ENCODE measurements at regions not wholly inside any gene's neighbourhood (a gene's known extent, or its start where the extent isn't known, plus 50 kb on each side); places are given as distances from the start of the nearest gene placed in this dataset.

DNA sequence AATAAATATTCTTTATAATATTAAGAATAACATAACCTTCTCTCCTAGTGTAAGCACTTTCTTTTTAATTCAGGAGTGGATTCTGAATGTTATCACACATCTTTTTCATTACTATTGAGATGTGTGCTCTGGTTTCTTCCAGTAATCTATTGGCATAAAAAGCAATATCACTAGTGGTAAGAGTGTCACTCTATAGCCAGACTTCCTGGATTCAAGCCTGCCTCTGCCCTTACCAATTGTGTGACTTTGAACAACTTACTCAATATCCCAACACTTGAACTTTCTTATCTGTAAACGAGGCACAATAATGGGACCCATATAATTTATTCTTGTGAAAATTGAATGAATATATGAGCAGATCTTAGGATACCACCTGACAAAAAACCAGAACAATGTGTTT is 71.0 kb downstream of the SEM1 start:
- DNase-seq = no peak

DNA sequence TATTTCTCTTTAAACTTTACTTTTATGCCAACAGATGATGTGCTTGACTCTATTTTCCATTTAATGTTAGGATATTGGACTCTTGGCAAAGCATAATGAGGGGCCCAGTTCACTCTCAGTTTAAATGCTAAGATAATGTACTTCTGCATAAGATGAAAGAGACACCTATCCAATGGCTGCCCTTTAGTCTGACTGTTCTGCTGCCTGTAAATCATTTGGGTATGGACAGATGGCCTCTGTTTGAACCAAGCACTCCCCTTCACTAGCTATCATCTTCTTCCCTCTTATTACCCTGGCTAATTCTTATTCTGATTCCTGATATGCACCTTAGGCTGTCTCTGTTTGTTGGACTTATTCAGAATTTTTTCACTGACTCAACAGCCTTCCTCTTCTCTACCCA is 72.1 kb downstream of the SEM1 start:
- no peak for DNase-seq

DNA sequence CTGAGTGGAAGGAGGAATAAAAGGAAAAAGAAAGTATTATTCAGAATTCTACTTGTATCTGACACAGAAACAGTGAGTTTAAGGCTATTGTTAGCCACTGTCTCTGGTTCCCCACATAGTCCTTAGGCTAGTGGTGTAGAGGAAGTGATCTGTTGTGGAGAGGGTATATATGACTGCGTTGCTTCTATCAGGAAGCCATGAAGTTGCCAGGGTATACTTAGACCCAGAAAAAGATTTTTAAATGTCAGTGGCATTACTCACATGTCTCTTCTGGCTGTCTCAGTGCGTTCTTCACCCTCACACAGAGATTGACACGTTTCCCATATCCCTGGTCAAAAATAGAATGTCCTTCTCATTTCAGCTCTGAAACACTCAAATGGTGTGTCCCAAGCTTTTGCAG is 72.7 kb downstream of the SEM1 start:
- no peak for DNase-seq

DNA sequence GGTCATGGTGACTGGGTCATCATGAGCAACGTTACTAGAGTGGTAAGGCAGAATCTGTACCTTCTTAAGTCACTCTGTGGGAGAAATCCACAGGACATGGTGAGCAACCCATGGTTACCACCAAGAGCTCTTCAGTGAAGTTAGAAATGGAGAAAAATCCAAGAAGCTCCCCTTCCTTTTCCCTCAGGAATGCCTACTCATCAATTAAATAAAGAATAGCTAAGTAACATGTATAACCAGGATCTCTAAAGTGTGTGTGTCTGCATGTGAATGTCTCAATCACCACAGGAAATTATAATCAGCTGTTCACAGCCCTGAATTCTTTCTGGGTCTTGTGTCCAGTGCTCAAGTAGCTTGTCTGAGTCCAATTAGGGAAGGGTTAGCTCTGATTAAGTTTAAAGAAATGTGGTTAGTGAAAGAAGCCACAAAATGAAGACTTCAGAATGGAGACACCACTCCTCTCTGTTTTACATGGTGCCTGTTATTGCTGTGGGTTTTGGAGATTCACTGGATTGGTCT is 73.2 kb downstream of the SEM1 start:
- DNase-seq = no peak

DNA sequence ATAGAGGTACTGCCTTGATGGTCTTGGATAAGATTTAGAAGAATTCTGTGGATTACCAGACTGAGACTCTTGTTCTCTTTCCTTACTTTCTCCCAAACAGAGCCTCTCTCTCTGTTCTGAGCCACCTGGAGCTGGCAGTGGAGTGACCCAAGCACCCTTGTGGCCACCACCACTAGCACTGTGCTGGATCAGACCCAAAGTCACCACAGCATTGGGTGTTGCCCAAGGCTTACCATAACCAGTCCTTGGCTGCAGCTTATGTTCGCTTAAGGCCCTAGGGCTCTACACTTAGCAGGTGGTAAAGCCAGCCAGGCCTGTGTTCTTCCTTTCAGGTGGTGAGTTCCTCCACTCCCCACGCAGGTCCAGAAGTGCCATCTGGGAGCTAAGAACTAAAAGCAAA is 79.8 kb downstream of the SEM1 start:
- DNase-seq = no peak

DNA sequence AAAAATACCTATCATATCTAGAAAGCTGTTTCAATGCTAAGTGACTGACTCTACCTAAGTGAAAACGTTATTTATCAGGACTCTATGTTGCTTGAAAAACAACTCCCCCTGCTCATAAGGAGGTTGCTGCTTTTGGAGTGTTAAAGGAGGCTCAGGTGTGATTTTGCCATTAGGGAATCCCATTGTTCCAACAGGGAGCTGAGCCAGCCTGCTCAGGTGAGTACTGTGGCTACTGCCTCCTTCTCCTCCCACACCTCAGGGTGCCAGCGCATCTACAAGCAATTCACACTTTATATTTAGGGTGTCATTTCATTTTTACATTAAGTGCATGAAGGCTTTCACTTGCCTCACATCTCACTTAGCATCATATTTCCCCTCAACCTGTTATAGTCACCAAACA is 84.7 kb downstream of the SEM1 start:
- no peak for DNase-seq

DNA sequence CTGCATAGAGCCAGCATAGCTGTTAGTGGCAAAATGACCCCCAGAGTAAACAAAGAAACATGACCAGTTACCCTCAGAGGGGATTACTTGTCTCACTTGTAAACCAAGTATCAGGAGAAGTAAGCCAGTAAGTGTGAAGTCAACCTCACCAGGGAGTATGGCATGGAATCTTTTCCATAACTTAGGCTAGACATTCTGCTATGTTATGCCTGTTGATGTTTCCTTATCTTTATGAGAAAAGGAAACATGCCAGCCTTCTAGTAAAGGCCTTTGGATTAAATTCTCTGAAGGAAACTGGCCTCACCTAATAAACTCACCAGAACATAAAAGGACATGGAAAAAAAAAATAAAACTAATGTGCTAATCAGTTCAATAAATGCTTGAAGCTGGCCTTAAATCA is 87.7 kb downstream of the SEM1 start:
- no peak for DNase-seq

DNA sequence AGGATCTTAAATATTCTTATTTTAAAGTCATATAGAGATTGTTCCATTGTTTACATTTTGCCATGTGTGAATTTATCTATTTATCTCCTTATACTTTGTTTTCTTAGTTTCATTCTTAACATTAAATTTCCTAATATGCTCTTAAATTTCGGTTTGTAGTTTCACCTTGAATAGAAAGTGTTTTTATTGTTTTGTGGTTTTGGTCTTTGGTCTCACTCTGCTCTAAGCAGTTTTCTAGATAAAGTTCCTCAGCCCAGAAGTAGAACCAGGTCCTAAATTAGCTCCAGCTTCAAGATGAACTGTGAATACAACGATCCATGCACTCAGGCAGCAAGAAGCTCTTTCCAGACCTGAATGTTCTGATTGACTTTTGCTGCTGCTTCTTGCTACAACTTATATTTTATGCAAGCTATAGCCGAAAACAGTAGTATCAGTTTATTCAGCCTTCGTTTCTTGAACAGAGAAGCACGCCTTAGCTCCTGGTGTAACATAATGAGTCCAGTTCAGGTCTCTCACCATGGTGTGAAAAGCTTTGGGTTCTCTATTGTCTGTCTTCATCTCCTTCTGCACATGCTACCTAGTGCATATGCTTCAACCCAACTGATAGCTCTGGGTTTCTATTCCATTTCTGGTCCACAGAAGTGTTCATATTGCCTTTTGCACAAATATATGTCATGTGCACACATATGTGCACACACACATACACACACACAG is 95.3 kb downstream of the SEM1 start:
- no peak for DNase-seq

DNA sequence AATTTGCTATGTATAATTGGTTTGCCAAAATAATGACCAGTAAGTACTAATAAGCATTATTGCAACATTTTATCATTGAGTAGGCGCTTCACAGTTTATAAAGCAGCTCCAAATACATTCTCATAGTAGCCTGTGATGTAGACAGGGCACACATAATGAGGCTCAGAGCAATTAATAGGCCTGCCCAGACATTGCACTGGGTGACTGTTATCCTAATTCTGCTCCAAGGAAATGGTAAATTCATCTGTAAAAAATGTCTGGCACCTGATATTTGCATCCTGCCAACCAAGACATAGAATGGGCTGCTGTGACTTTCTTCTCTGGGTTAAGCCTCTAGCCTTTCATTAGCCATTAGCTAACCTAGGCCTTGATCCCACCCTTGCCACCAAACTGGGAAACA is 97.6 kb downstream of the SEM1 start:
- DNase-seq = no peak

DNA sequence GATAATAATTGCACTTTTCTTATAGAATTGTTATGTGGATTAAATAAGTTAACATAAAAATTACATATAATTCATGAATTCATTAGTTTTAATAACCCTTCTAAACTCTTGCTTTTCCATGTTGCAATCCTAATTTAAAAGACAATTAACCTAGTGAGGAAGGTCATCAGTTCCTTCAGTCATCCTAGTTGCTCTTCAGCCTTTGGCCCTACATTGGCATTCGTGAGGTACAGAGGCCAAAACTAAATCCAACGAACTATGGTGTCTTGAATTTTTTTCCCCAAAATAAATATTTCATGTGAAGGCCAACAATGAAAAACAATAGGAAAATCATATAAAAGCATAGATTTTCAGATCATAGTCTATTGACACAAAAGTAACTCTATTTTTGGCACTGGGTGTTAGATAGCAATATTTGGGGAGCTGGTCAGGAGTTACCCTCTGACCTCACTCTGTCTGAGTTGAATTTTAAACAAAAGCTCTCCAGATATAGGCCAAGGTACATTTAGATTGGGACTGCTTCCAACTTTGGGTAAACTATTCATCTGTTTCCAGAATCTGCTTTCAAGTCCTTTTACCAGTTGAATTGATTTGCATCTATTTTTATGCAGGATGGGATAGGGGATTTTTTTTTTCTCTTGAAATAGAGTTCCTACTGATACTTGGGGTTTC is 104.5 kb downstream of the SEM1 start:
- no peak for DNase-seq

DNA sequence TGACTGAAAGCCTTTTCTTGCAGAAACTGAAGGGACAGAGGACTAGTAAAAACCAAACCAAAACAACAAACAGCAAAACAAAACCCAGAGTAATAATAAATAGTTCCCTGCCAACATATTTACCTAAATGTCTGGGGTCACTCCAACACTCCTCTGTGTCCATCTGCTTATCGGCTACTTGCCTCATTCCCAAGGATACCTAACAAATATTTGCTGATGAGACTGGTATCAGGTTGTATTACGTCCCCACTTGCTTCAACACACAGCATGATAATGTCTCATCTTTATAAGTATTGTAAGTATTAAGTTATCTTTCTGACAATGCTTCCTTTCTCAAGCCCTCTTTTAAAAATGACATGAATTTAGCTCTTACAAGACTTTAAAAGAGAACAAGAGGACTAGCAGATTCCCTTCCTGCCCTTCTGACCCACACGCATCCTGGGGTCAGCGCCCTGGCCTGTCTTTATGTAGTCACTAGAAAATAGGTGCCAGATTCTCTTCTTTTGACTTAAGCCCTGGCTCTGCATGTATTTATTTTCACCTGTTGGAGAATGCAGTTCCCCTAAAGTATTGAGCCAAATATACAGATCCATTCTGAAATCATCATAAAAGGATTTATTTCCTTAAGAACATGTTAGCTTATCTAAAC is 110.2 kb downstream of the SEM1 start:
- no peak for DNase-seq

DNA sequence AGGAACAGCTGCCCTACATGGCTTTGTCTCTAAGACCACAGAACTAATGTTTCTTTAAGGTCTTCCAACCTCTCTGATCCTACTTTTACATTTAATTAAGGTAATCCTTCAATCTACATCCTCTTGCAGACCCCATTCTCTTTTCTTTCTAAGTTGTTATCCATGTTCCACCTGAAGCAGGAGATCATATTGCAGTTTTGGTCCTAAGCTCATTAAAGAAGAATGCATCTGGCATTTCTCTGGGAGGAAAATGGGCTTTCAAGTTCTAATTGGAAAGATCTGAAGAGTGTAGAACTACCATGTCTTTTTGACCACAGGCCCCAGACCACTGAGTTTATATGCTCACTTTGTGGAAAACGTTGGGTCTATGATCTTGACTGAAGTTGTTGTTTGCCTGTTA is 111.2 kb downstream of the SEM1 start:
- DNase-seq = no peak

DNA sequence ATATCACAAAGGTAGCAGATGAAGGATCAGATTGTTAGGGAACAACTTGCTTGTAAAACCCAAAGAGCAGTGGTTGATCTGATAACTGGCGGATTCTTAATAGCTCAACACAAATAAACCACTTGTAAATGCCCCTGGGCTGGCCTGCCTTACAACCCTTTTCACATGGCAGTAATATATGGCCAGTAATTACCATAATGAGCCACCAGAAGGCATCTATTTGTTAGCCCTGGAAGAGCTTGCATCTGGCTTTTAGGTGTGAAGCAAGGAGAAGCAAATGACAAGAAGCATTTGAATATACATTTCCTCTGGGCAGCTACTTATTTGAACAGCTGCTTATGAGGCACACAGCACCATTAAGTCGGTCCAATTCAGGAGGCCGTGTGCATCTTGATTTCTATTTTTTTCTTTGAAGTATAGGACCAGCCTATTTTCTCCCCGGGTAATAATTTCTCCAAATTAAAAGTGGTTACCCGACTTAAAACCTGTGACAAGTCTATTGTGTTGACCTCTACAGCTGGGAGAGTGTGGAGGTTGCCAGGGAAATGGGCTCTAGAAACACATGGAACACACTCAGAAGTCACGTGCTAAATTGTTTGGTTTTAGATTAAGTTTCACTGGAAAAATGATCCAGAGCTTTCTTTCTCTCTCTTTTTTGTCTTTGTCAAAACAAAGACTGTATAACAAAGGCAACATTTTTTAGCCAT is 113.4 kb downstream of the SEM1 start:
- no peak for DNase-seq

DNA sequence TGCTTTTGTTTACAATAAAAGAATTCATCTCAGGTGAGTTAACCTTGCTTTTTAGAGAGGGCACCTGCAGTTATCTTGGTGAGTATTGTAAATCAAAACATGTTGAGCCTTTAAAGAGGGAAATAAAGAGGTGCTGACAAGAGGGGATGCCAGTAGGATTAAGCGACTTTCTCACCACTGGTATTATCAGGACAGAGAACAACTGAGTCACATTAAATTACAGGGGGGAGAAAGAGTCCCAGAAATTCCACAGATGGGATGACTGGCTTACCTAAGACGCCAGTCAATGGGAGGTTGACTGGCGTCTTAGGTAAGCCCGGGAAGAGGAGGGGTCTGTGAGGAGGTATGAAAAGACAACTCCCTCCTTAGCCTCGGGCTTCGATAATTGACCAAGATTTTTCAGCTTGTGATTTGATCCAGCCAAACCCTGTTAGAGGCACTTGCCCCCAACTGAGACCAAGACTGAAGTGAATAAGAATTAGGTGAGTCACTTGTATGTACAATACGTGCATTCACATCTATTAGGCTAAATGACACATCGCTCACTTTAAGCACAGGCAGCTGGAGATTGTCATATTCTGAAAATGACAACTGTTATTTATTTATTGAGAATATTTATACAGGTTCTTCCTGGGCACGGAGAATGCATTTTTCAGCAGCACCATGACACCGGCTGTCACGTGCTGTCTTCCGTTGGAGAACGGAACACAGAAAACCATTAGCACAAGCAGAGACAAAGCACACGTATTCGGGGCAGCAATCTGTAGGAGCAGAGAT is 117.6 kb downstream of the SEM1 start:
- no peak for DNase-seq

DNA sequence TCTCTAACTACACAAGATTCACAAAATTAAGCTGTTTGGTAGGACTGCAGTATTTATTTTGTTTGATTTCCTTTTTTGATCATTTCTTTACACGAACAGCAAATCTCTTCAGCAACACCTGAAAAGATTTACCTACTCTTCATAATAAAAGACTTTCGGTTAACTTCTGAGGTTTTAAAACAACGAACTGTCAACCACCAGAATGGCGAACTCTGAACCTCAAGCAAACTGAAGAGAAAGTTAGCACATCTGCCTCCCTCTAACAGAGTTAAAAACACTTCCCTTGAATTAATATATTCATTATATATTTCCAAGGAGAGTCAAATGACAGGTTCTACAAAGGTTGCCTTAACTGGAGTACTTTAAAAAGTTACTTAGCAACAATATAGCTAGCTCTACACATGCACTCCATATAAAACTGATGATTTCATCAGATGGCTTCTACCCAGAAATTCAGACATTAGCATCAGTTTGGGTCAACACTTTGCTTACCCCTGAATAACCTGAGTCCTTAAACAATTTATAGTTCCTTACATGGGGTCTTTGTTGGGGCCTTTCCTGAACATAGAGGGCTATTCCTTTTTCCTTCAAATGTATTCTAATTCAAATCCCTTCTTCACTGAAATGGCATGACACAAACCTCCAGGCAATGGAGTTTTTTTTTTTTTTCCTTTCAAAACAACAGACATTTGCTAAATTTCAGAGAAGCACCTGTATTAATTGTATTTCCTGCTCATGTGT is 118.3 kb downstream of the SEM1 start:
- DNase-seq = no peak

DNA sequence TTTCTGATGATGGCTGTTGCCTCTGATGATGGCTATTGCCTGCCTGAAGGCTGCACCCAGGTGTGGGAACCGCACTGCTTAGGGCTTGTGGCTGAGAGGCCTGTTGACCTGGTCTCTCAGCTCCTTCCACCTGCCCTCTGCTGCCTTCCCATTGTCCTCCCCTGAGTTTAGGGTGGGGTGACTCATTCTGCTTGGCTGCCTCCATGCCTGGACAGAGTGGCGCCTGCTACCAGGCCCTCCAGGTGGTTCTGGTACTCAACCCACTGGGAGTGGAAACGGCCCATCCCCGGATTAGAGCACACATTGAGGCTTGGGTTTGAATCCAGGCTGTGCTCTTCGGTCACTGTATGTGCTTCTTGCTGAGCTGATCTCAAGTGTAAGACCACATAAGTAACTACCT is 120.6 kb downstream of the SEM1 start:
- DNase-seq = no peak

DNA sequence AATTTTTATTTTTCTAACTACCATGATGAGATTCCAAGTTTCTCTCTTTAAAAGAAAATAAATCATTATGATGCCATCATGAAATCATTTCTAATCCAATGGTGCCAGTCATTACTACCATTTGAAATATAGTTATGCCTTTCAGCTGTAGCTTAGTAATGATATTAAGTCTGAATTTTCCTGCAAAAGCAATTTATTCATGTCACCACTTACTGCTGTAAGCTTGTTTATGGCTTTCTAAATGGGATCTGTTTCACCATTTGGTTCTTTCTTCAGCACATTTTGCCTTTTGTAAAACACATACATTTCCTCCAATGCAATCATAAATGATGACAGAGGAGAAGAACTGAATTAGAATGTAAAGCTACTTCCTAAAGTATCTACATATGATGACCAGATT is 130.5 kb downstream of the SEM1 start:
- DNase-seq = no peak

DNA sequence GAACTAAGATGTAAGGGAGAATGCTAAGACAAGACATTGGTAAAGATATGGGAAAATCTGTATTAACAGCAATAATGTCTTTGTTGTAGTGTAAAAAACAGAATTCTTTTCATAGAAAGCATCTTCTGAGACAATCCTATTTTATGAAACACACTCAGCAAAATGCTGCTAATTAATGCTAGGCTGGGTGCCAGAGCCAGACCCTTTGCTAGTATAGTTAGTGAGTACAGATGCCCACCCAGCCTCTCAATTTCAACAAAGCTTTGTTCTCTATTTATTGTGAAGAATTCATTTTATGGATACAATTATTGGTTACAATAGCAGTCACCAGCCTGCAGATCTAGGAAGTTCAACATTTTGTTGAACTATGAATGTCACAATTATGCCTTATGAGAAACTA is 131.0 kb downstream of the SEM1 start:
- DNase-seq = no peak

DNA sequence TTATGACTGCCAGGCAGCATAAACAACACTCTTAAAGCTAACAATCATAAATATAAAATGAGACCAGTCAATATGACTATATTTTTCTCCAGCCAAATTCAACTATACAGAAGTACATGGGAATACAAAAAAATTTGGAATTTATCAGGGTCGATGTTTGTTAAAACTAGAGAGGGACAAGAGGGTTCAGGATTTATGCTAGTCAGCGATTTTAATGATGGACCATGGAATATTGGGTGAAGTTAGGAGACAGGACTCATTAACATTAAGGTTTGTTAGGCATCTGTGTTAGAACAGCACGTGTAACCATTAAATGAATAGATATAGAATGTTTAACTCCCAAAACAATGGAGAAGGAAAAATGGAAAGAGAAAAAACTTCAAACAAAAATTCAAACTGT is 146.2 kb downstream of the SEM1 start:
- DNase-seq = no peak

DNA sequence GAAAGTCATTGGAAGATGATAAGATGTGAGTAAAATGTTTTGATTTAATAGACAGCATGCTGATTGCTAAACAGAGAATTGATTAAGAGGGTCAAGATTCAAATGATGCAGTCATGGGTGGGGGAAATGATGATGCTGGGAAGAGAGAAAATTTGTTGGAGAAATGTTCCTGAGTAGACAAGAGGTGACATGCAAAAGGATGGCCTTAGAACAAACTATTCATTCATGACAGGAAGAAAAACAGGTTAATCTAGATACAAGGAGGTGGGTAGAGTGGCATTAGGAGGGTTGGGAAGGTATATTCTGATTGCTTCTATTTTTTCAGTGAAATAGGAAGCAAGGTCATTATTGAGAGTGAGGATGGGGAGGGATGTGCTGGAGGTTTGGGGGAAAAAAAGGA is 146.7 kb downstream of the SEM1 start:
- DNase-seq = no peak

DNA sequence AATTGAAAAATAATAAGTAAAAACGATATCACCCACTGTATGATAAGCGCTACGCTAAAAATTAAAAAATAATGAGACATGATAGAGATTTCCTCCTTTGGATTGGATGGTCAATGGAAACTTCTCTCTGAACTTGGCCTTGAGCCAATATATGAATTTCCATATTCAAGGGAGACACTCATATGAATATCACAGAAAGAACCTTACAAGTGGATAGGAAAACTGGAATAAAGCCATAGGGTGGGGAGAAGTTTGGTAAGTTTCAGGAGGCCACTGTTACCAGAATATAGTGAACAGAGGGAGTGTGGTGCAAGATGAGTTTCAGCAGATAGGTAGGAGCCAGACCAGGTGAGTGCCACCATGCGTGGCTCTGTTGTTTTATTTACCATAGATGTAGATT is 147.2 kb downstream of the SEM1 start:
- DNase-seq = no peak

DNA sequence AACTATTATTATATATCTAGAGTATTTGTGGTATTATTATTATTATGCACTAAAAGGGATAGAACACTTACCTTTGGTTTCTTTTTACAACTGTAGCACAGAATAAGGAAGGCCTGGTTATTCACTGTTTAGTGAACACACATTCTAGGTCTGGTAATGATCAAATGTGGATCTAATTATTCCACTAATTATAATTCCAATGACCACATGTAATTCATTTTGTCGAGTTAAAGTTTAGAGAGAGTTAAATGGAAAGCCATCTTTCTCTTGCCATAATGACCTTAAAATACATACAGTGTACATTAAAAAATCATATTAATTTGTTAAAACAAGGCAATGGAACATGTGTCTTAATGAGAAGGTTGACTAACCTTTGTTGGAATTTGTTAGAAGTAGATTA is 147.8 kb downstream of the SEM1 start:
- DNase-seq = no peak

All from T-helper 1 cell (primary cell).